RWPE2 (cell line): ENCODE measurements at regions not wholly inside any gene's neighbourhood (a gene's known extent, or its start where the extent isn't known, plus 50 kb on each side); places are given as distances from the start of the nearest gene placed in this dataset.

ENCODE experiments used
- ATAC-seq: fragments of 200-7000 bp; cut with Tn5 transposase; 3 replicates; pipeline ENCODE4 v1.9.1; 2021; ENCODE audit warnings: low read depth
- DNase-seq: peaks from one replicate; pipeline ENCODE4 v3.0.0-alpha.2; 2020; ENCODE audit warnings: low spot score
- H3K27ac ChIP-seq: fragments of 450-650 bp; 2 replicates; pipeline ENCODE4 v1.5.1; 2017; ENCODE audit warnings: mild to moderate bottlenecking; ENCODE audit not compliant: poor library complexity, severe bottlenecking
- H3K27me3 ChIP-seq: fragments of 250-450 bp; sonication (Bioruptor Pico); 2 replicates; pipeline ENCODE4 v1.5.1; 2021; ENCODE audit warnings: mild to moderate bottlenecking, moderate library complexity; ENCODE audit not compliant: insufficient read depth, poor library complexity, severe bottlenecking
- H3K36me3 ChIP-seq: fragments of 250-450 bp; sonication (Bioruptor Pico); 2 replicates; pipeline ENCODE4 v1.5.1; 2020; ENCODE audit warnings: low read depth, mild to moderate bottlenecking, moderate library complexity
- H3K4me1 ChIP-seq: fragments of 250-450 bp; sonication (Bioruptor Pico); 2 replicates; pipeline ENCODE4 v1.5.1; 2021; ENCODE audit warnings: mild to moderate bottlenecking, moderate library complexity; ENCODE audit not compliant: insufficient read depth, poor library complexity, severe bottlenecking
- H3K4me3 ChIP-seq: fragments of 250-450 bp; sonication (Bioruptor Pico); 2 replicates; pipeline ENCODE4 v1.5.1; 2021; ENCODE audit warnings: mild to moderate bottlenecking, moderate library complexity; ENCODE audit not compliant: severe bottlenecking
- H3K9me3 ChIP-seq: fragments of 250-450 bp; sonication (Bioruptor Pico); 2 replicates; pipeline ENCODE4 v1.5.1; 2021; ENCODE audit warnings: mild to moderate bottlenecking, moderate library complexity; ENCODE audit not compliant: severe bottlenecking
- TF ChIP-seq, protein P1 (sequence below): fragments of 450-650 bp; IDR thresholded peaks from one replicate; pipeline ENCODE4 v1.5.1; 2017; ENCODE audit warnings: mild to moderate bottlenecking, moderate library complexity; ENCODE audit not compliant: poor library complexity, severe bottlenecking

DNA sequence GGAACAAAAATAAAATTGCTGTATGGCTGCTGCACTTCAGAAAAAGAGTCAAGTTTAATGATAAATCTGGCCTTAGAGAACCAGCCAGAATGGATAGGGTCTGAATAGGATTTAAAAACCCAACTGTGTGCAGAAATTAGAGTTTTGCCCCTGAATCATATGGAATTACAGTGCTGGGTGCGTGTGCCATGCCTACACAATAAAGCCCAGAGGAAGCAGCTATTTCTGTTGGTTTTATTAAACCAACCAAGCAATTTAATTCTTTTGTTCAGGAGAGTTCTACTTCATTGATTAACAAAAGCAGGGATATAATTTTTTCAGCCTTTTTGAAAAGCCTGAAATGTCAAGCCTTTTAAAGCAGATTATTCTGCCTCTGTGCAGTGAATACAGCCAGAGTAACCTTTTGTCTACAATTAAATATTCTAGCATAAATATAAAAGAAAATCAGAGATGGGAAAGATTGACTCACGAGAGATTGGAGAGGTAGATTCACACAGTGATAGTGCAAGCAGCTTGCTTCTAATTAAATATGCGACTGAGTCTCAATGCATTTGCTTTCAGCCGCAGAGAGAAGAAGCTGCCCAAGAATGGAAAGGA lies 66.7 kb upstream of the DNAJC19 start:
- H3K4me3 ChIP-seq, result no peak overlapping the region
- DNase-seq (no peak), ATAC-seq (no peak)
- H3K36me3 ChIP-seq, result no peaks in the 10 kb centered on the region
- H3K9me3 ChIP-seq, result no peaks in the 10 kb centered on the region
- H3K4me1 ChIP-seq, result no peaks in the 10 kb centered on the region
- H3K27me3 ChIP-seq, result no peaks in the 10 kb centered on the region
- no peak overlapping the region for H3K27ac ChIP-seq
- TF ChIP-seq, protein P1, sequence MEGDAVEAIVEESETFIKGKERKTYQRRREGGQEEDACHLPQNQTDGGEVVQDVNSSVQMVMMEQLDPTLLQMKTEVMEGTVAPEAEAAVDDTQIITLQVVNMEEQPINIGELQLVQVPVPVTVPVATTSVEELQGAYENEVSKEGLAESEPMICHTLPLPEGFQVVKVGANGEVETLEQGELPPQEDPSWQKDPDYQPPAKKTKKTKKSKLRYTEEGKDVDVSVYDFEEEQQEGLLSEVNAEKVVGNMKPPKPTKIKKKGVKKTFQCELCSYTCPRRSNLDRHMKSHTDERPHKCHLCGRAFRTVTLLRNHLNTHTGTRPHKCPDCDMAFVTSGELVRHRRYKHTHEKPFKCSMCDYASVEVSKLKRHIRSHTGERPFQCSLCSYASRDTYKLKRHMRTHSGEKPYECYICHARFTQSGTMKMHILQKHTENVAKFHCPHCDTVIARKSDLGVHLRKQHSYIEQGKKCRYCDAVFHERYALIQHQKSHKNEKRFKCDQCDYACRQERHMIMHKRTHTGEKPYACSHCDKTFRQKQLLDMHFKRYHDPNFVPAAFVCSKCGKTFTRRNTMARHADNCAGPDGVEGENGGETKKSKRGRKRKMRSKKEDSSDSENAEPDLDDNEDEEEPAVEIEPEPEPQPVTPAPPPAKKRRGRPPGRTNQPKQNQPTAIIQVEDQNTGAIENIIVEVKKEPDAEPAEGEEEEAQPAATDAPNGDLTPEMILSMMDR, result no peak

DNA sequence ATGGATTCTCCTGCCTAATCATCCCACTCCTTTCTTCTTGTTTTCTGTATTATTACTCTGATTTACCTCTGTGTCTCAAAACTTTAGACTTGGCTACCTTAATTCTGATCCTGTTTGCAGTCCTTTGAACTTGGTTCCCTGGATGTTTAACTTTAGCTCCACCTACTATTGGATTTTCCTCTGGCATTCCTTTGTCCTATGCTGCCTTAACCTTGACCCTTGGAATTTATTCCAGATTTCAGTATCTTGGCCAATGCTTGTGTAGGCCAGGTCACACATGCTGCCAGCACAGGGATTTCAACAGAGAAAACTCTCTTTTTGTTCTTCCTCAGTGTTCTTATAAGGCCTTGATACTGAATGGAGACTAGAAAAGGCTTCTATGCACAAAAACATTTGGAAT lies 65.0 kb upstream of the DNAJC19 start:
- H3K4me3 ChIP-seq, result no peak overlapping the region

DNA sequence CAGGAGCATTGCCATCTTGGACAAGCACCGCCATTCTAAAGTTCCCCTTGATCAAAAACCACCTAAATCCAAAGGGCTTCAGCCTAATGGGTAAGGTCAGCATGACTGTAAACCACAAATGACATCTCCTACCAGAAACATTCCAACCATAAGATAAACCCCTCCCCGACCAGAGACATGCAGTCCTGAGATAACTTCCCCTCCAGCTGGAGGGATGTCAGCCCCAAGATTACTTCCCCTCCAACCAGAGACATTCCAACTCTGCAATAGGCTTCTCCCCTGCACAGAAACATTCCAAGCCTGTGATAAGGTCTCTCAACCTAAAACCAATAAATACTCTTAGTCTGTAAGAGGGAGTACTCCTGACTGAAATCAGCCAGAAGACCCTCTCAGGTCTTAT lies 62.7 kb upstream of the DNAJC19 start:
- DNase-seq (no peak), ATAC-seq (no peak)
- H3K4me1 ChIP-seq, result no peaks in the 10 kb centered on the region
- no peaks in the 10 kb centered on the region for H3K9me3 ChIP-seq
- no peaks in the 10 kb centered on the region for H3K27me3 ChIP-seq
- no peaks in the 10 kb centered on the region for H3K36me3 ChIP-seq
- H3K27ac ChIP-seq, result no peak overlapping the region
- H3K4me3 ChIP-seq, result no peak overlapping the region
- TF ChIP-seq, protein P1, result no peak

More for the DNA sequence above, 65.0 kb upstream of the DNAJC19 start:
- TF ChIP-seq, protein P1, result no peak
- Histone ChIP-seq H3K27ac (no peak overlapping the region), H3K36me3 (no peaks in the 10 kb centered on the region), H3K9me3 (no peaks in the 10 kb centered on the region), H3K4me1 (no peaks in the 10 kb centered on the region), H3K27me3 (no peaks in the 10 kb centered on the region)
- DNase-seq (no peak), ATAC-seq (no peak)

DNA sequence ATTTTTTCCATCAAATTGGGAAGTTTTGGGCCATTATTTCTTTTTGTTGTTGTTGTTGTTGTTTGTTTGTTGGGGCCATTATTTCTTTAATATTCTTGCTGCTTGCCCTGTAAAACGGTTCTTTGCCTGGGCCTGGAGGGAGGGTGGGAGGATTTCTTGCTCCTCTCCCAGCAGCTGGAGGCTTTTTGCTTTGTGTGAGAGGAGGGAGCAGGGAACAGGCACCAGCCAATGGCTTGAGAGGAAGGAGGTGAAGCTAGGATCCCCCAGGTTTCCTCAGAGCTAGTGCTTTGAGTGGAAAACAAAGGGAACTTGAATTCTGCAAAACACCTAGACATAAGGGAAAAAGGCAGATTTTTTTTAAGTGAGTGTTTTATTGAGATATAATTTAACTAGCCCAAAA lies 61.2 kb upstream of the DNAJC19 start:
- TF ChIP-seq, protein P1, result no peak
- Histone ChIP-seq H3K4me1 (no peaks in the 10 kb centered on the region), H3K4me3 (no peak overlapping the region), H3K27ac (no peak overlapping the region), H3K27me3 (no peaks in the 10 kb centered on the region), H3K36me3 (no peaks in the 10 kb centered on the region), H3K9me3 (no peaks in the 10 kb centered on the region)
- ATAC-seq, result no peak
- no peak for DNase-seq

DNA sequence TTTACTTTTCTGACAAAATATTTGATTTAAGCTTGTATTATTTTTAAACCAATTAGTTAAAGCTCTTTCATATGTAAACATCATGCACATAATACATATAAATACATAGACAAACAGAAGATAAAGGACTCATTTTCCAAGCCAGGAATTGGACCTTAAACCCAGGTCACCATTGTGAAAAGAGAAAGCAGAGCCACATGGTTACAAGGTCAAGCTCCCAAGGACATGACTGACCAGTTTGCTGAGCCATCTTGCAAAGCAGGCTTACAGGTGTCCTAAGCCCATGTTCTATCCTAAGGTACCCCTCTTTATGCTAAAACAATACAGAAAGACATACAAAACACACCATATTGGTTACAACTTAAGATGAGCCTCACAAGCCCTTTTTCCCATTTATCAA lies 50.5 kb upstream of the DNAJC19 start:
- H3K36me3 ChIP-seq, result no peaks in the 10 kb centered on the region
- H3K9me3 ChIP-seq, result no peaks in the 10 kb centered on the region
- DNase-seq, result no peak
- H3K27ac ChIP-seq, result no peak overlapping the region
- no peaks in the 10 kb centered on the region for H3K27me3 ChIP-seq
- H3K4me3 ChIP-seq, result no peak overlapping the region
- no peaks in the 10 kb centered on the region for H3K4me1 ChIP-seq
- TF ChIP-seq, protein P1, result no peak
- ATAC-seq, result no peak
